GM12873 (cell line): ENCODE measurements at regions not wholly inside any gene's neighbourhood (a gene's known extent, or its start where the extent isn't known, plus 50 kb on each side); places are given as distances from the start of the nearest gene placed in this dataset.

Source experiments
- CTCF ChIP-seq: IDR thresholded peaks from 2 replicates; pipeline ENCODE4 v1.5.1; 2012; ENCODE audit warnings: low read depth, mild to moderate bottlenecking, moderate library complexity, low read length, control low read depth; ENCODE audit not compliant: insufficient read depth; ENCODE audit errors: missing control alignments

GRCh38 chr16:6317934-6318333 lies 1014.7 kb upstream of the RBFOX1 start:
- TF ChIP-seq CTCF: no peak

GRCh38 chr16:6309271-6309670 lies 1023.4 kb upstream of the RBFOX1 start:
- TF ChIP-seq CTCF: no peak

GRCh38 chr16:6308176-6308575 lies 1024.5 kb upstream of the RBFOX1 start:
- TF ChIP-seq CTCF: no peak

GRCh38 chr16:6300523-6300922 lies 1032.1 kb upstream of the RBFOX1 start:
- TF ChIP-seq CTCF: no peak

- TF ChIP-seq CTCF: no peak
These were observed 1034.8 kb upstream of the RBFOX1 start for GRCh38 chr16:6297666-6298410.

- no peak for TF ChIP-seq CTCF
These were observed 1046.5 kb upstream of the RBFOX1 start for GRCh38 chr16:6286176-6286575.

- TF ChIP-seq CTCF: no peak
These were observed 1047.9 kb upstream of the RBFOX1 start for GRCh38 chr16:6284731-6285130.
